ENCODE measurements at regions not wholly inside any gene's neighbourhood (a gene's known extent, or its start where the extent isn't known, plus 50 kb on each side); places are given as distances from the start of the nearest gene placed in this dataset.

DNA sequence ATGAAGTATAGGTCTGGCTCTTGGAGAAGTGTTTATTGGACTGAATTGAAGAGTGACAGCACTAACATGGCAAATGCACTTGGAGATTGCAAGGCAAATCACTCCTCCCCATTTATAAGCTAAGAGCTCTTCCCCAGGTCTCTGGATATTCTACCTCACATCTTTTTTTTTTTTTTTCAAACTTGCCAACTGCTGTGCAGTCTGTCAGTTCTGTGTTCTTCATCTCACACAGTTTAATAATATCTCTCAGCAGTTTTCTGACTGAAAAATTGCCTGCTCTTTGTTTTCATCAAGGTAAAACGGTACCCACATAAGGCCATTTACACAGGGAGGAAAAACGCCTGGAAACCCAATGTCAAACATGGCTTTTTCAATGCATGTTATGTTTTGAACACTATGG lies 186.1 kb upstream of the B3GALT2 start (continued):
- TF ChIP-seq, protein P1, sequence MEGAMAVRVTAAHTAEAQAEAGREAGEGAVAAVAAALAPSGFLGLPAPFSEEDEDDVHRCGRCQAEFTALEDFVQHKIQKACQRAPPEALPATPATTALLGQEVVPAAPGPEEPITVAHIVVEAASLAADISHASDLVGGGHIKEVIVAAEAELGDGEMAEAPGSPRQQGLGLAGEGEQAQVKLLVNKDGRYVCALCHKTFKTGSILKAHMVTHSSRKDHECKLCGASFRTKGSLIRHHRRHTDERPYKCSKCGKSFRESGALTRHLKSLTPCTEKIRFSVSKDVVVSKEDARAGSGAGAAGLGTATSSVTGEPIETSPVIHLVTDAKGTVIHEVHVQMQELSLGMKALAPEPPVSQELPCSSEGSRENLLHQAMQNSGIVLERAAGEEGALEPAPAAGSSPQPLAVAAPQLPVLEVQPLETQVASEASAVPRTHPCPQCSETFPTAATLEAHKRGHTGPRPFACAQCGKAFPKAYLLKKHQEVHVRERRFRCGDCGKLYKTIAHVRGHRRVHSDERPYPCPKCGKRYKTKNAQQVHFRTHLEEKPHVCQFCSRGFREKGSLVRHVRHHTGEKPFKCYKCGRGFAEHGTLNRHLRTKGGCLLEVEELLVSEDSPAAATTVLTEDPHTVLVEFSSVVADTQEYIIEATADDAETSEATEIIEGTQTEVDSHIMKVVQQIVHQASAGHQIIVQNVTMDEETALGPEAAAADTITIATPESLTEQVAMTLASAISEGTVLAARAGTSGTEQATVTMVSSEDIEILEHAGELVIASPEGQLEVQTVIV (CRISPR knock-in tag; IDR thresholded peaks at IDR 0.05; ENCODE audit: borderline replicate concordance) = no peak
- no peak for TF ChIP-seq ZNF584 (CRISPR knock-in tag; IDR thresholded peaks at IDR 0.05; ENCODE audit: low read depth)
- no peak for TF ChIP-seq ZNF79 (CRISPR knock-in tag; IDR thresholded peaks at IDR 0.05; ENCODE audit: low read depth)
- no peak for TF ChIP-seq EZH2 (IDR thresholded peaks at IDR 0.05; ENCODE audit: borderline replicate concordance, low read depth, low read length)
- no peak for TF ChIP-seq ELF4 (CRISPR knock-in tag; IDR thresholded peaks at IDR 0.05)
- no peak for TF ChIP-seq TAF1 (IDR thresholded peaks at IDR 0.05; ENCODE audit: control insufficient read depth, extremely low read depth, insufficient read depth, low read length, severe bottlenecking)

DNA sequence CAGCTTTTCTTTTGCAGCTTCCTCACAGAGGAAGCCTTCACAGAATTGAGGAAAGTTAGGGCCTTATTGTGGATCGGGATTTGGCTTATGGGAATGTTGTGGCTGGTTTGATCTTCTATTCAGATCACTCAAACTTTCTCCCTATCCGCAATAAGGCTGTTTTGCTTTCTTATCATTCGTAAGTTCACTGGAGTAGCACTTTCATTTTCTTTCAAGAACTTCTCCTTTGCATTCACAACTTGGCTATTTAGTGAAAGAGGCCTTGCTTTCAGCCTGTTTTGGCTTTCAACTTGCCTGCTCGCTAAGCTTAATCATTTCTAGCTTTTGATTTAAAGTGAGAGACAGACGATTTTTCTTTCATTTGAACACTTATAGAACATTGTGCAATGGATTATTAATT lies 181.9 kb upstream of the B3GALT2 start:
- in situ Hi-C loops (cut with MboI) = no loop called here
- Histone ChIP-seq H3K4me1 (replicated peaks in 1 of 2; ENCODE audit: control insufficient read depth in 2 of 2, insufficient read depth in 2 of 2, low read length in 2 of 2) (no peaks in the 10 kb centered on the region), H3K4me2 (ENCODE audit: insufficient read depth, low read length) (no peak overlapping the region), H3K9ac (ENCODE audit: insufficient read depth in 1 of 2, low read depth in 2 of 2, low read length in 2 of 2) (no peak overlapping the region), H4K20me1 (replicated peaks; ENCODE audit: control insufficient read depth, insufficient read depth, low read length) (no peaks in the 10 kb centered on the region), H3K27me3 (ENCODE audit: control insufficient read depth in 2 of 2, insufficient read depth in 2 of 2, low read length in 2 of 2) (no peaks in the 10 kb centered on the region), H3K36me3 (ENCODE audit: control insufficient read depth, insufficient read depth, low read length) (no peaks in the 10 kb centered on the region), H2AFZ (ENCODE audit: low read depth, low read length) (no peak overlapping the region), H3K4me3 (no peak overlapping the region), H3K79me2 (ENCODE audit: control insufficient read depth, insufficient read depth, low read length) (no peaks in the 10 kb centered on the region), H3K9me1 (ENCODE audit: control insufficient read depth, insufficient read depth, low read length) (no peaks in the 10 kb centered on the region), H3K27ac (ENCODE audit: extremely low read depth, low read depth, low read length) (no peak overlapping the region), H3K9me3 (replicated peaks; ENCODE audit: control insufficient read depth, insufficient read depth, low read depth, low read length) (no peaks in the 10 kb centered on the region)
- ATAC-seq (no peak), FAIRE-seq (no peak), DNase-seq (ENCODE audit: extremely low read depth in 1 of 4, low spot score in 3 of 4) (no peak)
- 1% methylated on average over 5 of the region's 5 CpGs for WGBS (ENCODE audit: insufficient coverage, low coverage, missing lambda C conversion rate)
- no peak for TF ChIP-seq SMARCC2 (IDR thresholded peaks at IDR 0.05; ENCODE audit: low read depth)
- no peak for TF ChIP-seq PCBP1 (IDR thresholded peaks at IDR 0.05; ENCODE audit: low read depth, low read length, poor library complexity, severe bottlenecking)
- TF ChIP-seq XRCC4 (IDR thresholded peaks at IDR 0.05; ENCODE audit: extremely low read depth, insufficient read depth, insufficient read length) = no peak
- no peak for TF ChIP-seq TGIF2 (CRISPR knock-in tag; IDR thresholded peaks at IDR 0.05)
- no peak for TF ChIP-seq HSF4 (CRISPR knock-in tag; IDR thresholded peaks at IDR 0.05; ENCODE audit: borderline replicate concordance)
- TF ChIP-seq WHSC1 (IDR thresholded peaks at IDR 0.05; ENCODE audit: low read length) = no peak
- TF ChIP-seq CXXC5 (CRISPR knock-in tag; IDR thresholded peaks at IDR 0.05) = no peak
- no peak for TF ChIP-seq HEY1 (CRISPR knock-in tag; IDR thresholded peaks at IDR 0.05; ENCODE audit: borderline replicate concordance)
- no TSS peak for BruUV-seq (replicated peaks)
- ChIA-PET POLR2A (interaction anchor here (1.2 kb wide), 1 partner anchor 18 kb away, joined by 3 read pairs; no protein-coding TSS in a partner anchor), CTCF (ENCODE audit: low intra/inter-chr PET ratio) (no interaction called here)
- intact Hi-C loops (cut with micrococcal nuclease) = no loop called here

Measured in K562 (cell line).